ENCODE measurements at regions not wholly inside any gene's neighbourhood (a gene's known extent, or its start where the extent isn't known, plus 50 kb on each side); places are given as distances from the start of the nearest gene placed in this dataset.

DNA sequence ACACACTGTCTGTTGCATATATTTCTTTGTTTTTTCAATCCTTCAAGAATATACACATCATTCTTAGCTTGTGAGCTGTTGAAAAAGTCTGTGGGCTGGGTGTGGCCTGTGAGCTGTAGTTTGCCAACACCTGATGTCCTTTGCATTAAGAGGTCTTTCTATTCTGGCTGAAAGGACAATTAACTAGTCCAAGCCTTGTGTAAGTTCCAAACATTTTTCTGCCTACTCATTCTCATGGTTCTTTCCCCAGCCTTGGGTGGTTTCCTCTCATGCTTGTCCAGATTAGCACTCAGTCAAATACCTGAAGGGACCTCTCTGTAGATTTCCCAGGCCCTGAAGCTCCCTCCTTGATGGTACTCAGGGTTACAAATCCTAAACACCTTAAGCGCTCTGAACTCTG is 57.8 kb upstream of the NABP1 start:
- TF ChIP-seq, protein P1, sequence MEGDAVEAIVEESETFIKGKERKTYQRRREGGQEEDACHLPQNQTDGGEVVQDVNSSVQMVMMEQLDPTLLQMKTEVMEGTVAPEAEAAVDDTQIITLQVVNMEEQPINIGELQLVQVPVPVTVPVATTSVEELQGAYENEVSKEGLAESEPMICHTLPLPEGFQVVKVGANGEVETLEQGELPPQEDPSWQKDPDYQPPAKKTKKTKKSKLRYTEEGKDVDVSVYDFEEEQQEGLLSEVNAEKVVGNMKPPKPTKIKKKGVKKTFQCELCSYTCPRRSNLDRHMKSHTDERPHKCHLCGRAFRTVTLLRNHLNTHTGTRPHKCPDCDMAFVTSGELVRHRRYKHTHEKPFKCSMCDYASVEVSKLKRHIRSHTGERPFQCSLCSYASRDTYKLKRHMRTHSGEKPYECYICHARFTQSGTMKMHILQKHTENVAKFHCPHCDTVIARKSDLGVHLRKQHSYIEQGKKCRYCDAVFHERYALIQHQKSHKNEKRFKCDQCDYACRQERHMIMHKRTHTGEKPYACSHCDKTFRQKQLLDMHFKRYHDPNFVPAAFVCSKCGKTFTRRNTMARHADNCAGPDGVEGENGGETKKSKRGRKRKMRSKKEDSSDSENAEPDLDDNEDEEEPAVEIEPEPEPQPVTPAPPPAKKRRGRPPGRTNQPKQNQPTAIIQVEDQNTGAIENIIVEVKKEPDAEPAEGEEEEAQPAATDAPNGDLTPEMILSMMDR (IDR thresholded peaks at IDR 0.05) = no peak
- TF ChIP-seq EZH2 (IDR thresholded peaks at IDR 0.05) = no peak

Measured in neural progenitor cell (in vitro differentiated cells).